ENCODE measurements at regions not wholly inside any gene's neighbourhood (a gene's known extent, or its start where the extent isn't known, plus 50 kb on each side); places are given as distances from the start of the nearest gene placed in this dataset.
"Not testable (repeated sequence)": the region's sequence is repeated elsewhere in the genome, so short reads cannot be mapped to it uniquely, and the experiment has no call there.

- ATAC-seq (ENCODE audit: low FRiP score): no peak
- no peak for DNase-seq (ENCODE audit: low spot score)
- no peak for TF ChIP-seq CTCF (IDR thresholded peaks at IDR 0.05)
Observed at GRCh38 chr2:133878326-133878725, 310.1 kb upstream of the NCKAP5 start.

GRCh38 chr2:133879703-133880102 lies 311.4 kb upstream of the NCKAP5 start:
- DNase-seq (ENCODE audit: low spot score) (no peak), ATAC-seq (ENCODE audit: low FRiP score) (no peak)

GRCh38 chr2:133882159-133882558 lies 313.9 kb upstream of the NCKAP5 start:
- not testable (repeated sequence) for ATAC-seq (ENCODE audit: low FRiP score); DNase-seq (ENCODE audit: low spot score)

More at GRCh38 chr2:133879703-133880102, 311.4 kb upstream of the NCKAP5 start:
- TF ChIP-seq CTCF (IDR thresholded peaks at IDR 0.05): no peak

GRCh38 chr2:133884739-133885381 lies 316.6 kb upstream of the NCKAP5 start:
- ATAC-seq (ENCODE audit: low FRiP score): no peak
- DNase-seq (ENCODE audit: low spot score): no peak
- TF ChIP-seq CTCF (IDR thresholded peaks at IDR 0.05): no peak

- ATAC-seq (ENCODE audit: low FRiP score) (no peak), DNase-seq (ENCODE audit: low spot score) (no peak)
- TF ChIP-seq CTCF (IDR thresholded peaks at IDR 0.05): no peak
Observed at GRCh38 chr2:133885847-133886246, 317.6 kb upstream of the NCKAP5 start.

GRCh38 chr2:133886735-133887675 lies 318.7 kb upstream of the NCKAP5 start:
- DNase-seq (ENCODE audit: low spot score) (peak; percentile 32), ATAC-seq (ENCODE audit: low FRiP score) (no peak)
- no peak for TF ChIP-seq CTCF (IDR thresholded peaks at IDR 0.05)

GRCh38 chr2:133887676-133888040 lies 319.4 kb upstream of the NCKAP5 start:
- DNase-seq (ENCODE audit: low spot score) (no peak), ATAC-seq (ENCODE audit: low FRiP score) (no peak)
- no peak for TF ChIP-seq CTCF (IDR thresholded peaks at IDR 0.05)

Data from omental fat pad (tissue), 3 donors.